Adrenal gland (tissue), 9 donors: ENCODE measurements at regions not wholly inside any gene's neighbourhood (a gene's known extent, or its start where the extent isn't known, plus 50 kb on each side); places are given as distances from the start of the nearest gene placed in this dataset.

Experiments used
- DNase-seq, 7 donors: peaks; one replicate each; pipeline ENCODE4 v3.0.0-alpha.2; 2019 to 2020
- H3K27ac ChIP-seq, 5 donors: fragments of 200-600 bp; sonication (generic) in 4 of 5; 1 replicate in 3 of 5; 2 replicates in 2 of 5; pipeline versions ENCODE4 v1.5.1 to v1.8.0; 2016 to 2020; ENCODE audit warnings: mild to moderate bottlenecking in 1 of 5
- H3K27me3 ChIP-seq: fragments of 200-600 bp; 2 replicates; pipeline ENCODE4 v1.8.0; 2021
- H3K36me3 ChIP-seq, 2 donors: fragments of 200-600 bp; replicated peaks in 1 of 2; 1 replicate in 1 of 2; 2 replicates in 1 of 2; pipeline versions ENCODE4 v1.5.1 to v1.8.0; 2018 to 2022
- H3K4me1 ChIP-seq, 2 donors: fragments of 200-600 bp; replicated peaks in 1 of 2; 1 replicate in 1 of 2; 2 replicates in 1 of 2; pipeline versions ENCODE4 v1.5.1 to v1.8.0; 2018 to 2021
- H3K4me3 ChIP-seq, 4 donors: fragments of 200-600 bp; sonication (generic) in 3 of 4; one replicate each; pipeline ENCODE4 v1.5.1; 2016 to 2018
- H3K9me3 ChIP-seq, 3 donors: fragments of 200-600 bp; sonication (generic) in 1 of 3; replicated peaks in 1 of 3; 1 replicate in 2 of 3; 2 replicates in 1 of 3; pipeline versions ENCODE4 v1.5.1 to v1.8.0; 2016 to 2021
- CTCF ChIP-seq, 6 experiments: fragments of 450-650 bp in 4 of 6; fragments of 200-600 bp in 2 of 6; sonication (generic) in 1 of 6; IDR thresholded peaks; 1 replicate in 5 of 6; 2 replicates in 1 of 6; pipeline versions ENCODE4 v1.5.1 to v1.8.0; 2016 to 2021; ENCODE audit warnings: antibody characterized with exemption in 6 of 6, mild to moderate bottlenecking in 2 of 6, moderate library complexity in 1 of 6
- POLR2A ChIP-seq, 2 donors: fragments of 450-650 bp; IDR thresholded peaks; one replicate each; pipeline ENCODE4 v1.6.1; 2017; ENCODE audit warnings: antibody characterized with exemption in 2 of 2, mild to moderate bottlenecking in 2 of 2, moderate library complexity in 1 of 2
- WGBS, 4 donors: extraction: QIAGEN DNeasy Blood & Tissue Kit in 2 of 4; methylation state at CpG; one replicate each; pipeline versions ENCODE4 v1.1.5 to v1.1.7; 2013 to 2017; 5-methylcytosine and 5-hydroxymethylcytosine counted together
- intact Hi-C, 2 donors: fragments of 100-400 bp; cut with DNase I; formaldehyde crosslinking; loops; one replicate each; pipeline versions ENCODE4 v1.14.1 to v1.15.0; 2022 to 2023
- donor health status: healthy with polysubstance abuse.
- donor health status: Bipolar disorder and iron deficiency.
- donor health status: DM: yes; HTN: yes; CAD: no.
- donor health status: DM: no; HTN: no; CAD: no.
- donor health status: DM: no; HTN: no; CAD: no.

- Histone ChIP-seq H3K27me3 (no peaks in the 10 kb centered on the region), H3K4me3 (no peak overlapping the region), H3K27ac (no peak overlapping the region), H3K36me3 (no peaks in the 10 kb centered on the region), H3K4me1 (no peaks in the 10 kb centered on the region), H3K9me3 (no peaks in the 10 kb centered on the region)
- intact Hi-C loops = no loop called here
- TF ChIP-seq POLR2A (IDR thresholded peaks at IDR 0.05) (no peak), CTCF (IDR thresholded peaks at IDR 0.05) (no peak)
- DNase-seq = no peak
Measured at GRCh38 chr21:27681038-27681437, 714.1 kb upstream of the ADAMTS5 start.

DNA sequence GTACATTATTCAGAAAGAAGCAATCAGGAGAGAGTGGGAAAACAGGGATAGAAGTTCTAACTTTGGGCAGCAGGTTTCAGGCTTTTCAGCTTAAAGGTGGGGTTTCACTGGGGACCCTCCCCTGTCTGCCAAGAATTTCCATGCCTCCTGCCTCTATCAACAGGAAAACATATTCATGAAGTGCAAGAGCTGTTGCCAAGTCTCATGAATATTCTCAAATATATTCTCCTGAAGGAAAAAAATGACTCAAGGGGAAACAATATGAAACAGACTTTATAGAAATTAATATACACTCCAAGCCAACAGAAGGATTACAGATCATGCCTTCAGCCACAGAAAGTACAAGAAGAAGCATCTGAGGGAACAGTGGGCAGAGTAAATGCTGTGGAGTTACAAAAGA lies 713.3 kb upstream of the ADAMTS5 start:
- Histone ChIP-seq H3K4me1 (no peaks in the 10 kb centered on the region), H3K27ac (no peak overlapping the region), H3K4me3 (no peak overlapping the region), H3K27me3 (no peaks in the 10 kb centered on the region), H3K36me3 (no peaks in the 10 kb centered on the region), H3K9me3 (no peaks in the 10 kb centered on the region)
- DNase-seq = no peak
- intact Hi-C loops = no loop called here
- TF ChIP-seq CTCF (IDR thresholded peaks at IDR 0.05) = no peak
- no peak for TF ChIP-seq POLR2A (IDR thresholded peaks at IDR 0.05)

- Histone ChIP-seq H3K9me3 (no peaks in the 10 kb centered on the region), H3K4me1 (no peaks in the 10 kb centered on the region), H3K27ac (no peak overlapping the region), H3K27me3 (no peaks in the 10 kb centered on the region), H3K36me3 (no peaks in the 10 kb centered on the region), H3K4me3 (no peak overlapping the region)
- WGBS, 4 donors = 67 to 75% (median 73%) methylated on average over 2 of the region's 2 CpGs
- TF ChIP-seq CTCF (IDR thresholded peaks at IDR 0.05) (no peak), POLR2A (IDR thresholded peaks at IDR 0.05) (no peak)
- intact Hi-C loops = no loop called here
- DNase-seq = no peak
Measured at GRCh38 chr21:27678511-27678910, 711.6 kb upstream of the ADAMTS5 start.

DNA sequence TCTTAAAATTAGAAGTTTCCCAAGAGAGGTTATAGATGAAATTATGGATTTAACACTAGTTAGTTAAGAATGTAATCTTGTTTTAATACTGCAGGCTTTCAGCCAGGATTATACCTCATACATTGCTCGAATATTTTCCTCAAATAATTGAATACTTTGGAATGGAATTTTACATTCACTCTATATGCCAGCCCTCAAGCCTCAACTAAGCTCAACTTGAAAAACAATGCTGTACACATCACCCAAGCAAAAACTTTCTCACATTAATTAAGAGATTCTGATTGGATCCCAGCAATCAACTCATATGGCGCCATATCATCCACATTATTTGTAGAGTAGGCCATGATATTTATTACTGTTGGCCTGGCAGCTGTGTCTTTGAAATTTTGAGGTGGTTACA lies 710.7 kb upstream of the ADAMTS5 start:
- Histone ChIP-seq H3K36me3 (no peaks in the 10 kb centered on the region), H3K27me3 (no peaks in the 10 kb centered on the region), H3K9me3 (no peaks in the 10 kb centered on the region), H3K4me3 (no peak overlapping the region), H3K4me1 (no peaks in the 10 kb centered on the region), H3K27ac (no peak overlapping the region)
- intact Hi-C loops = no loop called here
- no peak for TF ChIP-seq CTCF (IDR thresholded peaks at IDR 0.05)
- TF ChIP-seq POLR2A (IDR thresholded peaks at IDR 0.05) = no peak
- 39 to 44% (median 42%) methylated on average over 2 of the region's 2 CpGs for WGBS, 4 donors
- no peak for DNase-seq
